Fibroblast of lung (primary cell): ENCODE measurements at regions not wholly inside any gene's neighbourhood (a gene's known extent, or its start where the extent isn't known, plus 50 kb on each side); places are given as distances from the start of the nearest gene placed in this dataset.

Source experiments
- CTCF ChIP-seq, 2 donors: IDR thresholded peaks in 1 of 2; conservative IDR thresholded peaks in 1 of 2; 1 replicate in 1 of 2; 2 replicates in 1 of 2; pipeline ENCODE4 v1.5.1; 2011 to 2012; ENCODE audit warnings: low read length in 2 of 2, control low read depth in 1 of 2, inconsistent platforms in 1 of 2, low read depth in 1 of 2, mild to moderate bottlenecking in 1 of 2
- EZH2 ChIP-seq: IDR thresholded peaks from 2 replicates; pipeline ENCODE4 v1.5.1; 2012; ENCODE audit warnings: low read length, control low read depth, mild to moderate bottlenecking; ENCODE audit errors: missing control alignments

GRCh38 chr6:129959358-129959930 lies 58.9 kb upstream of the L3MBTL3 start:
- TF ChIP-seq CTCF (conservative IDR thresholded peaks at IDR 0.05 in 1 of 2, IDR thresholded peaks at IDR 0.05 in 1 of 2; ENCODE audit: low read depth in 1 of 2, low read length in 2 of 2) (no peak), EZH2 (no peak)
